ENCODE measurements at regions not wholly inside any gene's neighbourhood (a gene's known extent, or its start where the extent isn't known, plus 50 kb on each side); places are given as distances from the start of the nearest gene placed in this dataset.
"Not testable (repeated sequence)": the region's sequence is repeated elsewhere in the genome, so short reads cannot be mapped to it uniquely, and the experiment has no call there.

DNA sequence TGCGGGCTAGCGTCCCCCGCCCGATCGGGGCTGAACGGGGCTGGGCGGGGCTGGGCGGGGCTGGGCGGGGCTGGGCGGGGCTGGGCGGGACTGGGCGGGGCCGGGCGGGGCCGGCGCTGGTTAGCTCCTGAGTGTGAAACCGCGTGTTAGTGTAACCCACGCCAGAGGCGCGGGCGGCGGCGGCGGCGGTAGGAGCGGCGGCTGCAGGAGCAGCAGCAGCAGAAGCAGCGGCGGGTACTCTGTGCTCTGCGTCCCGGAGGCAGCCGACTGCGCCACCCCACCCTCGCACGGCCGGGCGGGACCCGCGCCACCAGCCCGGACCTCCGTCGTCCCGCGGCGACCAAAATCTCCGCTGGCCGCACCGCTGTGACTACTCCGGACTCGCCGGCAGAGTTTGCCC lies 128.1 kb downstream of the LAS1L start:
- H3K36me3 ChIP-seq (ENCODE audit: insufficient read depth, low read length, poor library complexity, severe bottlenecking): no peaks in the 10 kb centered on the region
- no peaks in the 10 kb centered on the region for H3K4me1 ChIP-seq (ENCODE audit: insufficient read depth, low read length, poor library complexity, severe bottlenecking)
- H3K9me3 ChIP-seq (ENCODE audit: low read depth, low read length, poor library complexity, severe bottlenecking): no peaks in the 10 kb centered on the region
- no peak overlapping the region for H3K4me3 ChIP-seq (ENCODE audit: low read depth, low read length, poor library complexity, severe bottlenecking)
- intact Hi-C loops (cut with micrococcal nuclease; ENCODE audit: unreplicated experiment): no loop called here
- peaks cover 21% of the 10 kb centered on the region for H3K27me3 ChIP-seq (replicated peaks; ENCODE audit: insufficient read depth, low read depth, low read length, poor library complexity)
- DNase-seq (ENCODE audit: low spot score): peak; percentile 1
- ChIA-PET CTCF (no interaction called here), POLR2A (ENCODE audit: low non-redundant PET) (no interaction called here)
- H3K27ac ChIP-seq (ENCODE audit: low read depth, low read length, poor library complexity, severe bottlenecking): no peak overlapping the region
- no TSS peak for BruUV-seq (replicated peaks)
- TF ChIP-seq, protein P1, sequence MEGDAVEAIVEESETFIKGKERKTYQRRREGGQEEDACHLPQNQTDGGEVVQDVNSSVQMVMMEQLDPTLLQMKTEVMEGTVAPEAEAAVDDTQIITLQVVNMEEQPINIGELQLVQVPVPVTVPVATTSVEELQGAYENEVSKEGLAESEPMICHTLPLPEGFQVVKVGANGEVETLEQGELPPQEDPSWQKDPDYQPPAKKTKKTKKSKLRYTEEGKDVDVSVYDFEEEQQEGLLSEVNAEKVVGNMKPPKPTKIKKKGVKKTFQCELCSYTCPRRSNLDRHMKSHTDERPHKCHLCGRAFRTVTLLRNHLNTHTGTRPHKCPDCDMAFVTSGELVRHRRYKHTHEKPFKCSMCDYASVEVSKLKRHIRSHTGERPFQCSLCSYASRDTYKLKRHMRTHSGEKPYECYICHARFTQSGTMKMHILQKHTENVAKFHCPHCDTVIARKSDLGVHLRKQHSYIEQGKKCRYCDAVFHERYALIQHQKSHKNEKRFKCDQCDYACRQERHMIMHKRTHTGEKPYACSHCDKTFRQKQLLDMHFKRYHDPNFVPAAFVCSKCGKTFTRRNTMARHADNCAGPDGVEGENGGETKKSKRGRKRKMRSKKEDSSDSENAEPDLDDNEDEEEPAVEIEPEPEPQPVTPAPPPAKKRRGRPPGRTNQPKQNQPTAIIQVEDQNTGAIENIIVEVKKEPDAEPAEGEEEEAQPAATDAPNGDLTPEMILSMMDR (conservative IDR thresholded peaks at IDR 0.05; ENCODE audit: low read depth, low read length): no peak
- no peak for TF ChIP-seq EZH2 (IDR thresholded peaks at IDR 0.05; ENCODE audit: borderline replicate concordance, low read depth, low read length, poor library complexity, severe bottlenecking)

DNA sequence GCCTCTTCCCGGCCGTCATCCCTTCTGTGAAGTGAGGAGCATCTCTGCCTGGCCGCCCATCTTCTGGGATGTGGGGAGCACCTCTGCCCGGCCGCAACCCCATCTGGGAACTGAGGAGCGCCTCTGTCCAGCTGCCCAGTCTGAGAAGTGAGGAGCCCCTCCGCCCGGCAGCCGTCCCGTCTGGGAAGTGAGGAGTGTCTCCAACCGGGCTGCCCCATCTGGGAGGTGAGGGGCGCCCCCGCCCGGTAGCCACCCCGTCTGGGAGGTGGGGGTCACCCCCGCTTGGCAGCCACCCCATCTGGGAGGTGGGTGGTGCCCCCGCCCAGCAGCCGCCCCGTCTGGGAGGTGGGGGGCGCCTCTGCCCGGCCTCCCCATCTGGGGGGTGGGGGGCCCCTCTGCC lies 142.3 kb downstream of the LAS1L start:
- H3K27ac ChIP-seq (ENCODE audit: low read depth, low read length, poor library complexity, severe bottlenecking): no peak overlapping the region
- no peaks in the 10 kb centered on the region for H3K36me3 ChIP-seq (ENCODE audit: insufficient read depth, low read length, poor library complexity, severe bottlenecking)
- no peak for DNase-seq (ENCODE audit: low spot score)
- TF ChIP-seq EZH2 (IDR thresholded peaks at IDR 0.05; ENCODE audit: borderline replicate concordance, low read depth, low read length, poor library complexity, severe bottlenecking): no peak
- TF ChIP-seq, protein P1 (conservative IDR thresholded peaks at IDR 0.05; ENCODE audit: low read depth, low read length): no peak
- H3K27me3 ChIP-seq (replicated peaks; ENCODE audit: insufficient read depth, low read depth, low read length, poor library complexity): no peaks in the 10 kb centered on the region
- BruUV-seq (replicated peaks): no TSS peak
- ChIA-PET CTCF (no interaction called here), POLR2A (ENCODE audit: low non-redundant PET) (no interaction called here)
- H3K9me3 ChIP-seq (ENCODE audit: low read depth, low read length, poor library complexity, severe bottlenecking): no peaks in the 10 kb centered on the region
- intact Hi-C loops (cut with micrococcal nuclease; ENCODE audit: unreplicated experiment): no loop called here
- no peaks in the 10 kb centered on the region for H3K4me1 ChIP-seq (ENCODE audit: insufficient read depth, low read length, poor library complexity, severe bottlenecking)
- no peak overlapping the region for H3K4me3 ChIP-seq (ENCODE audit: low read depth, low read length, poor library complexity, severe bottlenecking)

DNA sequence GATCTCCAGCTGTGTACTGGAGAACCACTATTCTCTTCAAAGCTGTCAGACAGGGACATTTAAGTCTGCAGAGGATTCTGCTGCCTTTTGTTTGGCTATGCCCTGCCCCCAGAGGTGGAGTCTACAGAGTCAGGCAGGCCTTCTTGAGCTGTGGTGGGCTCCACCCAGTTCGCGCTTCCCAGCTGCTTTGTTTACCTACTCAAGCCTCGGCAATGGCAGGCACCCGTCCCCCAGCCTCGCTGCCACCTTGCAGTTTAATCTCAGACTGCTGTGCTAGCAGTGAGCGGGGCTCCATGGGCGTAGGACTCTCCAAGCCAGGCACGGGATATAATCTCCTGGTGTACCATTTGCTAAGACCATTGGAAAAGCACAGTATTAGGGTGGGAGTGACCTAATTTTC lies 145.5 kb downstream of the LAS1L start:
- H3K27ac ChIP-seq (ENCODE audit: low read depth, low read length, poor library complexity, severe bottlenecking); CTCF ChIA-PET; DNase-seq (ENCODE audit: low spot score); POLR2A ChIA-PET (ENCODE audit: low non-redundant PET); BruUV-seq (replicated peaks); H3K27me3 ChIP-seq (replicated peaks; ENCODE audit: insufficient read depth, low read depth, low read length, poor library complexity); intact Hi-C loops (cut with micrococcal nuclease; ENCODE audit: unreplicated experiment); H3K4me1 ChIP-seq (ENCODE audit: insufficient read depth, low read length, poor library complexity, severe bottlenecking); H3K36me3 ChIP-seq (ENCODE audit: insufficient read depth, low read length, poor library complexity, severe bottlenecking); H3K9me3 ChIP-seq (ENCODE audit: low read depth, low read length, poor library complexity, severe bottlenecking); H3K4me3 ChIP-seq (ENCODE audit: low read depth, low read length, poor library complexity, severe bottlenecking): not testable (repeated sequence)

All from A673 (cell line).